Parathyroid adenoma (tissue), 2 donors: ENCODE measurements at regions not wholly inside any gene's neighbourhood (a gene's known extent, or its start where the extent isn't known, plus 50 kb on each side); places are given as distances from the start of the nearest gene placed in this dataset.

Experiments used
- H2AFZ ChIP-seq: fragments of 300-600 bp; sonication (generic); one replicate; pipeline ENCODE4 v1.7.0; 2017; ENCODE audit warnings: antibody characterized with exemption, mild to moderate bottlenecking
- H3K27ac ChIP-seq: fragments of 300-600 bp; sonication (generic); one replicate; pipeline ENCODE4 v1.7.0; 2017
- H3K27me3 ChIP-seq: fragments of 300-600 bp; sonication (generic); one replicate; pipeline ENCODE4 v1.7.0; 2017; ENCODE audit warnings: low read length; ENCODE audit not compliant: control insufficient read depth, insufficient read depth
- H3K36me3 ChIP-seq: fragments of 300-600 bp; sonication (generic); one replicate; pipeline ENCODE4 v1.7.0; 2017; ENCODE audit warnings: low read length; ENCODE audit not compliant: control insufficient read depth, insufficient read depth
- H3K4me1 ChIP-seq: fragments of 300-600 bp; sonication (generic); one replicate; pipeline ENCODE4 v1.7.0; 2017; ENCODE audit warnings: control low read depth
- H3K4me2 ChIP-seq: fragments of 300-600 bp; sonication (generic); one replicate; pipeline ENCODE4 v1.7.0; 2017; ENCODE audit warnings: low read length
- H3K4me3 ChIP-seq: fragments of 300-600 bp; sonication (generic); one replicate; pipeline ENCODE4 v1.7.0; 2017; ENCODE audit warnings: low read depth, low read length
- H3K79me2 ChIP-seq: fragments of 300-600 bp; sonication (generic); one replicate; pipeline ENCODE4 v1.7.0; 2017; ENCODE audit warnings: control low read depth
- H3K9ac ChIP-seq: fragments of 300-600 bp; sonication (generic); one replicate; pipeline ENCODE4 v1.7.0; 2017; ENCODE audit warnings: mild to moderate bottlenecking
- H3K9me3 ChIP-seq: fragments of 300-600 bp; sonication (generic); one replicate; pipeline ENCODE4 v1.7.0; 2017; ENCODE audit warnings: low read length; ENCODE audit not compliant: control insufficient read depth
- TF ChIP-seq, protein P1 (sequence below): fragments of 300-600 bp; sonication (generic); IDR thresholded peaks from one replicate; pipeline ENCODE4 v1.7.0; 2017; ENCODE audit warnings: antibody characterized with exemption, mild to moderate bottlenecking
- donor health status: primary hyperparathyroidism.

- no peaks in the 10 kb centered on the region for H3K4me1 ChIP-seq
- H3K9ac ChIP-seq, result no peak overlapping the region
- H3K9me3 ChIP-seq, result no peaks in the 10 kb centered on the region
- TF ChIP-seq, protein P1, sequence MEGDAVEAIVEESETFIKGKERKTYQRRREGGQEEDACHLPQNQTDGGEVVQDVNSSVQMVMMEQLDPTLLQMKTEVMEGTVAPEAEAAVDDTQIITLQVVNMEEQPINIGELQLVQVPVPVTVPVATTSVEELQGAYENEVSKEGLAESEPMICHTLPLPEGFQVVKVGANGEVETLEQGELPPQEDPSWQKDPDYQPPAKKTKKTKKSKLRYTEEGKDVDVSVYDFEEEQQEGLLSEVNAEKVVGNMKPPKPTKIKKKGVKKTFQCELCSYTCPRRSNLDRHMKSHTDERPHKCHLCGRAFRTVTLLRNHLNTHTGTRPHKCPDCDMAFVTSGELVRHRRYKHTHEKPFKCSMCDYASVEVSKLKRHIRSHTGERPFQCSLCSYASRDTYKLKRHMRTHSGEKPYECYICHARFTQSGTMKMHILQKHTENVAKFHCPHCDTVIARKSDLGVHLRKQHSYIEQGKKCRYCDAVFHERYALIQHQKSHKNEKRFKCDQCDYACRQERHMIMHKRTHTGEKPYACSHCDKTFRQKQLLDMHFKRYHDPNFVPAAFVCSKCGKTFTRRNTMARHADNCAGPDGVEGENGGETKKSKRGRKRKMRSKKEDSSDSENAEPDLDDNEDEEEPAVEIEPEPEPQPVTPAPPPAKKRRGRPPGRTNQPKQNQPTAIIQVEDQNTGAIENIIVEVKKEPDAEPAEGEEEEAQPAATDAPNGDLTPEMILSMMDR, result no peak
- no peak overlapping the region for H2AFZ ChIP-seq
- H3K27ac ChIP-seq, result no peak overlapping the region
- H3K4me2 ChIP-seq, result no peak overlapping the region
- H3K27me3 ChIP-seq, result no peaks in the 10 kb centered on the region
- H3K79me2 ChIP-seq, result no peaks in the 10 kb centered on the region
- H3K4me3 ChIP-seq, result no peak overlapping the region
- no peaks in the 10 kb centered on the region for H3K36me3 ChIP-seq
Measured at GRCh38 chr10:84838851-84839250, 510.5 kb downstream of the CCSER2 start.

GRCh38 chr10:84842593-84842992 is 514.2 kb downstream of the CCSER2 start:
- Histone ChIP-seq H3K27me3 (no peaks in the 10 kb centered on the region), H3K4me2 (no peak overlapping the region), H3K4me1 (no peaks in the 10 kb centered on the region), H3K9ac (no peak overlapping the region), H2AFZ (no peak overlapping the region), H3K9me3 (no peaks in the 10 kb centered on the region), H3K4me3 (no peak overlapping the region), H3K27ac (no peak overlapping the region), H3K79me2 (no peaks in the 10 kb centered on the region), H3K36me3 (no peaks in the 10 kb centered on the region)
- TF ChIP-seq, protein P1, result no peak

DNA sequence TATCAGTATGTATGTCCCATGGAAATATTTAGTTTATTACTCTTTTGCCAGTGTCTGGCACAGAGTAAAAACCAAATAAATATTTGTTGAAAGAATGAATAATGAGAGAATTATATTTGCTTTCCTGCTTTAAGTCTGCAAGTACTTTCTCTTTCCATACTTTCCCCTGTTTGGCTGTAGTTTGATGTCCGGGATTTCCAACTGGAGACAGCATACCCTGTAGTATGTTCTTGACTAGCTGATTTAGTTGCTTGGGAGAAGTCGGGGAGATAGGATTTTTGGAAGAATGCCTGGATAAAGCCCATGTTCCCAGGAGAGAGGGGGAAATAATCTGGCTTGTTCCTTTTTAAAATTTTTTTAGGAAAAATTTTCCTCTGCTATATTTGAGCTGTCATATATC is 516.1 kb downstream of the CCSER2 start:
- no peaks in the 10 kb centered on the region for H3K79me2 ChIP-seq
- no peak overlapping the region for H3K9ac ChIP-seq
- TF ChIP-seq, protein P1, result no peak
- no peaks in the 10 kb centered on the region for H3K36me3 ChIP-seq
- no peak overlapping the region for H2AFZ ChIP-seq
- no peaks in the 10 kb centered on the region for H3K4me1 ChIP-seq
- H3K9me3 ChIP-seq, result no peaks in the 10 kb centered on the region
- H3K4me2 ChIP-seq, result no peak overlapping the region
- H3K27me3 ChIP-seq, result no peaks in the 10 kb centered on the region
- no peak overlapping the region for H3K4me3 ChIP-seq
- no peak overlapping the region for H3K27ac ChIP-seq

DNA sequence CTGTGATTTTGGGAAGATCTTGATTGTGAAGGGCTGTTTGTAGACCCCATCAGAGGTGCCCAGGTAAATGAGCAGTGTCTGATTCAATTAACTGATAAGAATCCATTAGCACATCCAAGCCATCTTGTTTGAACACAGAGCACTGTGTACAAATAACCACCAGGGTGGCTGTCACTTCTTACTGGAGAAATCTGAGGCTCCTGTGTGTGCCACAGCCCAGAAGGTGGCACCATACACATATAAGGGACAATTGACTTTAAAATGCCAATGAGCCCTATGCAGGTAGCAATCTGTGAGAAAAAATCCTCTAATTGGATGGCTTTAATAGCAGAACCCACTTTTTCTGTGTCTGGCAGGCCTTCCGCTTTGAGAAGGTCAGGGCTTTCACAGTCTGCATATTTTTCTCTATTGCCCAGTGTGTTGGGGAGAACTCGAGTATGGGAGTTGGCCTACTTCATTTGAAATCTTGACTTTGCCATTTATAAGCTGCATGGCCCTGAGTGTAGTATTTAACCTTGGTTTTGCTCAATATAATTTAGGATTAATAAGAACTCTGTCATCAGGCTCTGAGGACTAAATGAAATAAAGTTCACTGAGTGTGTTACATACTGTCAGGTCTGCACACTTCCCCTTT is 517.4 kb downstream of the CCSER2 start:
- no peak overlapping the region for H3K4me3 ChIP-seq
- H3K4me1 ChIP-seq, result no peaks in the 10 kb centered on the region
- no peaks in the 10 kb centered on the region for H3K9me3 ChIP-seq
- no peak overlapping the region for H3K9ac ChIP-seq
- TF ChIP-seq, protein P1, result no peak
- H3K27me3 ChIP-seq, result no peaks in the 10 kb centered on the region
- no peak overlapping the region for H2AFZ ChIP-seq
- H3K36me3 ChIP-seq, result no peaks in the 10 kb centered on the region
- H3K79me2 ChIP-seq, result no peaks in the 10 kb centered on the region
- no peak overlapping the region for H3K27ac ChIP-seq
- H3K4me2 ChIP-seq, result no peak overlapping the region

GRCh38 chr10:84846658-84847316 is 518.4 kb downstream of the CCSER2 start:
- Histone ChIP-seq H3K4me2 (no peak overlapping the region), H2AFZ (no peak overlapping the region), H3K79me2 (no peaks in the 10 kb centered on the region), H3K36me3 (no peaks in the 10 kb centered on the region), H3K4me1 (no peaks in the 10 kb centered on the region), H3K9ac (no peak overlapping the region), H3K27ac (no peak overlapping the region), H3K9me3 (no peaks in the 10 kb centered on the region), H3K4me3 (no peak overlapping the region), H3K27me3 (no peaks in the 10 kb centered on the region)
- TF ChIP-seq, protein P1, result no peak
